ENCODE measurements at regions not wholly inside any gene's neighbourhood (a gene's known extent, or its start where the extent isn't known, plus 50 kb on each side); places are given as distances from the start of the nearest gene placed in this dataset.

GRCh38 chr10:78948621-78949030 is 120.1 kb upstream of the ZMIZ1 start:
- Histone ChIP-seq H3K4me1 (peaks cover 0 to 41% (median 20%) of the 10 kb centered on the region in 9 donors), H3K9me3 (no peaks in the 10 kb centered on the region), H3K4me3 (no peak overlapping the region), H3K36me3 (no peaks in the 10 kb centered on the region), H3K27me3 (no peaks in the 10 kb centered on the region), H3K27ac (no peak overlapping the region)
- DNase-seq (no peak), ATAC-seq (no peak)
- TF ChIP-seq CTCF (IDR thresholded peaks at IDR 0.05), result no peak
- intact Hi-C loops (cut with DNase I), result no loop called here
- 86 to 89% methylated on average over 6 of the region's 6 CpGs for WGBS, 2 donors

- intact Hi-C loops (cut with DNase I), result no loop called here
- peak in 2 of 8 donors; percentile 6 to 15 for ATAC-seq
- 74 to 84% methylated on average over 19 of the region's 19 CpGs for WGBS, 2 donors
Measured at GRCh38 chr10:78950656-78951587, 117.8 kb upstream of the ZMIZ1 start.

GRCh38 chr10:78952030-78952429 is 116.7 kb upstream of the ZMIZ1 start:
- whole genome bisulfite sequencing, 2 donors, result 82 to 84% methylated on average over 4 of the region's 4 CpGs
- no peak for ATAC-seq
- H3K9me3 ChIP-seq, result no peaks in the 10 kb centered on the region
- DNase-seq, result no peak
- H3K27ac ChIP-seq, result peak overlapping the region in 1 of 10 donors; percentile 36
- peaks cover 0 to 29% (median 10%) of the 10 kb centered on the region in 9 donors for H3K4me1 ChIP-seq
- no peaks in the 10 kb centered on the region for H3K36me3 ChIP-seq
- H3K27me3 ChIP-seq, result no peaks in the 10 kb centered on the region
- intact Hi-C loops (cut with DNase I), result no loop called here
- no peak for TF ChIP-seq CTCF (IDR thresholded peaks at IDR 0.05)
- no peak overlapping the region for H3K4me3 ChIP-seq

More at GRCh38 chr10:78950656-78951587, 117.8 kb upstream of the ZMIZ1 start:
- H3K27me3 ChIP-seq, result no peaks in the 10 kb centered on the region
- no peak overlapping the region for H3K27ac ChIP-seq
- no peak for DNase-seq
- H3K4me1 ChIP-seq, result peaks cover 0 to 28% (median 10%) of the 10 kb centered on the region in 9 donors
- H3K4me3 ChIP-seq, result no peak overlapping the region
- H3K36me3 ChIP-seq, result no peaks in the 10 kb centered on the region
- no peaks in the 10 kb centered on the region for H3K9me3 ChIP-seq
- no peak for TF ChIP-seq CTCF (IDR thresholded peaks at IDR 0.05)

- H3K9me3 ChIP-seq, result no peaks in the 10 kb centered on the region
- 71 to 81% methylated on average over 6 of the region's 6 CpGs for WGBS, 2 donors
- TF ChIP-seq CTCF (IDR thresholded peaks at IDR 0.05), result peak in 1 of 9 donors; percentile 8
- no peak overlapping the region for H3K4me3 ChIP-seq
- H3K27me3 ChIP-seq, result no peaks in the 10 kb centered on the region
- H3K27ac ChIP-seq, result peak overlapping the region in 6 of 10 donors; percentile 7 to 60 (median 36)
- peak; percentile 31 to 82 (median 70) for ATAC-seq
- peaks cover 0 to 29% (median 10%) of the 10 kb centered on the region in 9 donors for H3K4me1 ChIP-seq
- intact Hi-C loops (cut with DNase I), result no loop called here
- no peaks in the 10 kb centered on the region for H3K36me3 ChIP-seq
- DNase-seq, result peak; percentile 40 to 42
Measured at GRCh38 chr10:78952686-78953085, 116.1 kb upstream of the ZMIZ1 start.
